ENCODE measurements at regions not wholly inside any gene's neighbourhood (a gene's known extent, or its start where the extent isn't known, plus 50 kb on each side); places are given as distances from the start of the nearest gene placed in this dataset.
"Not testable (repeated sequence)": the region's sequence is repeated elsewhere in the genome, so short reads cannot be mapped to it uniquely, and the experiment has no call there.

- DNase-seq (ENCODE audit: low spot score) = no peak
These were observed 100.0 kb upstream of the PRKG2 start for GRCh38 chr4:81314897-81315470.

- no peak for DNase-seq (ENCODE audit: low spot score)
These were observed 99.3 kb upstream of the PRKG2 start for GRCh38 chr4:81314196-81314896.

- no peak for DNase-seq (ENCODE audit: low spot score)
These were observed 93.0 kb upstream of the PRKG2 start for GRCh38 chr4:81307991-81308390.

GRCh38 chr4:81304871-81305270 is 89.8 kb upstream of the PRKG2 start:
- DNase-seq (ENCODE audit: low spot score) = no peak

GRCh38 chr4:81300352-81300751 is 85.3 kb upstream of the PRKG2 start:
- DNase-seq (ENCODE audit: low spot score) = not testable (repeated sequence)

GRCh38 chr4:81290813-81291212 is 75.8 kb upstream of the PRKG2 start:
- no peak for DNase-seq (ENCODE audit: low spot score)

GRCh38 chr4:81287101-81287500 is 72.1 kb upstream of the PRKG2 start:
- DNase-seq (ENCODE audit: low spot score) = no peak

GRCh38 chr4:81282131-81282530 is 67.1 kb upstream of the PRKG2 start:
- no peak for DNase-seq (ENCODE audit: low spot score)

- DNase-seq (ENCODE audit: low spot score) = no peak
These were observed 59.4 kb upstream of the PRKG2 start for GRCh38 chr4:81274460-81274859.

GRCh38 chr4:81272671-81273070 is 57.6 kb upstream of the PRKG2 start:
- DNase-seq (ENCODE audit: low spot score) = no peak
